Activated T-helper 9 cell treated with anti-CD3 and anti-CD28 coated beads, Interleukin-2, amount 50 U/mL, for 16 hours (primary cell): ENCODE measurements at regions not wholly inside any gene's neighbourhood (a gene's known extent, or its start where the extent isn't known, plus 50 kb on each side); places are given as distances from the start of the nearest gene placed in this dataset.

Source experiments
- DNase-seq: peaks from one replicate; pipeline ENCODE4 v3.0.0-alpha.2; 2020; ENCODE audit warnings: low read depth

- DNase-seq = no peak
Measured at GRCh38 chr11:38296211-38296776, 1698.3 kb upstream of the RAG2 start.

- no peak for DNase-seq
Measured at GRCh38 chr11:38282718-38283117, 1684.7 kb upstream of the RAG2 start.

- no peak for DNase-seq
Measured at GRCh38 chr11:38278457-38279141, 1680.6 kb upstream of the RAG2 start.

GRCh38 chr11:38274031-38274430 lies 1676.0 kb upstream of the RAG2 start:
- no peak for DNase-seq

GRCh38 chr11:38272376-38272775 lies 1674.3 kb upstream of the RAG2 start:
- no peak for DNase-seq

- DNase-seq = no peak
Measured at GRCh38 chr11:38266691-38267090, 1668.7 kb upstream of the RAG2 start.

GRCh38 chr11:38256436-38256835 lies 1658.4 kb upstream of the RAG2 start:
- no peak for DNase-seq

GRCh38 chr11:38254913-38255312 lies 1656.9 kb upstream of the RAG2 start:
- DNase-seq = no peak

GRCh38 chr11:38252620-38253019 lies 1654.6 kb upstream of the RAG2 start:
- DNase-seq = no peak

- no peak for DNase-seq
Measured at GRCh38 chr11:38246451-38246850, 1648.4 kb upstream of the RAG2 start.

GRCh38 chr11:38226684-38227083 lies 1628.6 kb upstream of the RAG2 start:
- DNase-seq = no peak

- DNase-seq = no peak
Measured at GRCh38 chr11:38221295-38221694, 1623.3 kb upstream of the RAG2 start.

- no peak for DNase-seq
Measured at GRCh38 chr11:38219636-38220035, 1621.6 kb upstream of the RAG2 start.

- no peak for DNase-seq
Measured at GRCh38 chr11:38208951-38209350, 1610.9 kb upstream of the RAG2 start.

GRCh38 chr11:38206663-38207062 lies 1608.6 kb upstream of the RAG2 start:
- no peak for DNase-seq

- no peak for DNase-seq
Measured at GRCh38 chr11:38191101-38191500, 1593.1 kb upstream of the RAG2 start.

- DNase-seq = no peak
Measured at GRCh38 chr11:38182126-38182866, 1584.3 kb upstream of the RAG2 start.

GRCh38 chr11:38176686-38177322 lies 1578.8 kb upstream of the RAG2 start:
- DNase-seq = no peak

GRCh38 chr11:38173676-38174075 lies 1575.6 kb upstream of the RAG2 start:
- no peak for DNase-seq

- no peak for DNase-seq
Measured at GRCh38 chr11:38169286-38169685, 1571.2 kb upstream of the RAG2 start.

- no peak for DNase-seq
Measured at GRCh38 chr11:38163526-38163925, 1565.5 kb upstream of the RAG2 start.

GRCh38 chr11:38160433-38160832 lies 1562.4 kb upstream of the RAG2 start:
- DNase-seq = no peak

GRCh38 chr11:38159038-38159437 lies 1561.0 kb upstream of the RAG2 start:
- no peak for DNase-seq
